ENCODE measurements at regions not wholly inside any gene's neighbourhood (a gene's known extent, or its start where the extent isn't known, plus 50 kb on each side); places are given as distances from the start of the nearest gene placed in this dataset.

GRCh38 chr4:157616741-157617472, 396.4 kb downstream of the GRIA2 start:
- TF ChIP-seq CTCF (IDR thresholded peaks at IDR 0.05) (no peak), POLR2A (IDR thresholded peaks at IDR 0.05) (no peak)

Data from uterus (tissue), 2 donors.